Parathyroid adenoma (tissue), 2 donors: ENCODE measurements at regions not wholly inside any gene's neighbourhood (a gene's known extent, or its start where the extent isn't known, plus 50 kb on each side); places are given as distances from the start of the nearest gene placed in this dataset.

Source experiments
- H2AFZ ChIP-seq: fragments of 300-600 bp; sonication (generic); one replicate; pipeline ENCODE4 v1.7.0; 2017; ENCODE audit warnings: antibody characterized with exemption, mild to moderate bottlenecking
- H3K27ac ChIP-seq: fragments of 300-600 bp; sonication (generic); one replicate; pipeline ENCODE4 v1.7.0; 2017
- H3K27me3 ChIP-seq: fragments of 300-600 bp; sonication (generic); one replicate; pipeline ENCODE4 v1.7.0; 2017; ENCODE audit warnings: low read length; ENCODE audit not compliant: control insufficient read depth, insufficient read depth
- H3K36me3 ChIP-seq: fragments of 300-600 bp; sonication (generic); one replicate; pipeline ENCODE4 v1.7.0; 2017; ENCODE audit warnings: low read length; ENCODE audit not compliant: control insufficient read depth, insufficient read depth
- H3K4me1 ChIP-seq: fragments of 300-600 bp; sonication (generic); one replicate; pipeline ENCODE4 v1.7.0; 2017; ENCODE audit warnings: control low read depth
- H3K4me2 ChIP-seq: fragments of 300-600 bp; sonication (generic); one replicate; pipeline ENCODE4 v1.7.0; 2017; ENCODE audit warnings: low read length
- H3K4me3 ChIP-seq: fragments of 300-600 bp; sonication (generic); one replicate; pipeline ENCODE4 v1.7.0; 2017; ENCODE audit warnings: low read depth, low read length
- H3K79me2 ChIP-seq: fragments of 300-600 bp; sonication (generic); one replicate; pipeline ENCODE4 v1.7.0; 2017; ENCODE audit warnings: control low read depth
- H3K9ac ChIP-seq: fragments of 300-600 bp; sonication (generic); one replicate; pipeline ENCODE4 v1.7.0; 2017; ENCODE audit warnings: mild to moderate bottlenecking
- H3K9me3 ChIP-seq: fragments of 300-600 bp; sonication (generic); one replicate; pipeline ENCODE4 v1.7.0; 2017; ENCODE audit warnings: low read length; ENCODE audit not compliant: control insufficient read depth
- CTCF ChIP-seq: fragments of 300-600 bp; sonication (generic); IDR thresholded peaks from one replicate; pipeline ENCODE4 v1.7.0; 2017; ENCODE audit warnings: antibody characterized with exemption, mild to moderate bottlenecking
- donor health status: primary hyperparathyroidism.

- Histone ChIP-seq H3K9me3 (no peaks in the 10 kb centered on the region), H3K4me2 (no peak overlapping the region), H3K9ac (no peak overlapping the region), H3K27me3 (no peaks in the 10 kb centered on the region), H3K4me3 (no peak overlapping the region), H3K79me2 (no peaks in the 10 kb centered on the region), H2AFZ (no peak overlapping the region), H3K36me3 (no peaks in the 10 kb centered on the region), H3K27ac (no peak overlapping the region), H3K4me1 (no peaks in the 10 kb centered on the region)
- TF ChIP-seq CTCF: no peak
These were observed 141.5 kb upstream of the UBASH3B start for GRCh38 chr11:122513997-122514396.

- H3K9ac ChIP-seq: no peak overlapping the region
- TF ChIP-seq CTCF: no peak
- no peak overlapping the region for H3K27ac ChIP-seq
- no peaks in the 10 kb centered on the region for H3K4me1 ChIP-seq
- no peaks in the 10 kb centered on the region for H3K79me2 ChIP-seq
- no peak overlapping the region for H3K4me2 ChIP-seq
- H2AFZ ChIP-seq: no peak overlapping the region
- no peaks in the 10 kb centered on the region for H3K9me3 ChIP-seq
- H3K27me3 ChIP-seq: no peaks in the 10 kb centered on the region
- no peaks in the 10 kb centered on the region for H3K36me3 ChIP-seq
- no peak overlapping the region for H3K4me3 ChIP-seq
These were observed 142.2 kb upstream of the UBASH3B start for GRCh38 chr11:122513328-122513727.

- Histone ChIP-seq H3K27ac (no peak overlapping the region), H3K27me3 (no peaks in the 10 kb centered on the region), H3K36me3 (no peaks in the 10 kb centered on the region), H3K79me2 (no peaks in the 10 kb centered on the region), H2AFZ (no peak overlapping the region), H3K4me1 (no peaks in the 10 kb centered on the region), H3K9ac (no peak overlapping the region), H3K9me3 (no peaks in the 10 kb centered on the region), H3K4me2 (no peak overlapping the region), H3K4me3 (no peak overlapping the region)
- no peak for TF ChIP-seq CTCF
These were observed 142.8 kb upstream of the UBASH3B start for GRCh38 chr11:122512688-122513087.

GRCh38 chr11:122509899-122510298 is 145.6 kb upstream of the UBASH3B start:
- Histone ChIP-seq H3K79me2 (no peaks in the 10 kb centered on the region), H3K27ac (no peak overlapping the region), H3K36me3 (no peaks in the 10 kb centered on the region), H3K4me1 (no peaks in the 10 kb centered on the region), H3K4me2 (no peak overlapping the region), H3K4me3 (no peak overlapping the region), H3K9me3 (no peaks in the 10 kb centered on the region), H3K9ac (no peak overlapping the region), H3K27me3 (no peaks in the 10 kb centered on the region), H2AFZ (no peak overlapping the region)
- TF ChIP-seq CTCF: no peak

- Histone ChIP-seq H3K27me3 (no peaks in the 10 kb centered on the region), H3K9ac (no peak overlapping the region), H3K4me2 (no peak overlapping the region), H3K79me2 (no peaks in the 10 kb centered on the region), H2AFZ (no peak overlapping the region), H3K27ac (no peak overlapping the region), H3K4me3 (no peak overlapping the region), H3K4me1 (no peaks in the 10 kb centered on the region), H3K9me3 (no peaks in the 10 kb centered on the region), H3K36me3 (no peaks in the 10 kb centered on the region)
- no peak for TF ChIP-seq CTCF
These were observed 146.4 kb upstream of the UBASH3B start for GRCh38 chr11:122509091-122509490.
